HG02759 (cell line): ENCODE measurements at regions not wholly inside any gene's neighbourhood (a gene's known extent, or its start where the extent isn't known, plus 50 kb on each side); places are given as distances from the start of the nearest gene placed in this dataset.

Experiments
- ATAC-seq: cut with Tn5 transposase; IDR thresholded peaks from one replicate; pipeline ENCODE4 v1.9.1; 2021; ENCODE audit warnings: mild to moderate bottlenecking, moderate library complexity; ENCODE audit not compliant: unreplicated experiment

GRCh38 chr15:93299675-93300074 lies 210.7 kb upstream of the RGMA start:
- no peak for ATAC-seq

- no peak for ATAC-seq
Observed at GRCh38 chr15:93298901-93299300, 209.9 kb upstream of the RGMA start.

- peak; percentile 56 for ATAC-seq
Observed at GRCh38 chr15:93296759-93297500, 207.9 kb upstream of the RGMA start.

- no peak for ATAC-seq
Observed at GRCh38 chr15:93294896-93295295, 205.9 kb upstream of the RGMA start.

- ATAC-seq, result no peak
Observed at GRCh38 chr15:93294066-93294465, 205.1 kb upstream of the RGMA start.

- no peak for ATAC-seq
Observed at GRCh38 chr15:93291380-93291779, 202.4 kb upstream of the RGMA start.

- ATAC-seq, result no peak
Observed at GRCh38 chr15:93290618-93290946, 201.6 kb upstream of the RGMA start.

GRCh38 chr15:93289941-93290617 lies 201.1 kb upstream of the RGMA start:
- ATAC-seq, result no peak

GRCh38 chr15:93288728-93289294 lies 199.8 kb upstream of the RGMA start:
- ATAC-seq, result no peak

- ATAC-seq, result no peak
Observed at GRCh38 chr15:93286446-93286845, 197.4 kb upstream of the RGMA start.

GRCh38 chr15:93283854-93284253 lies 194.8 kb upstream of the RGMA start:
- ATAC-seq, result no peak

GRCh38 chr15:93282808-93283207 lies 193.8 kb upstream of the RGMA start:
- ATAC-seq, result no peak

- no peak for ATAC-seq
Observed at GRCh38 chr15:93278783-93279182, 189.8 kb upstream of the RGMA start.

- no peak for ATAC-seq
Observed at GRCh38 chr15:93278006-93278405, 189.0 kb upstream of the RGMA start.

- ATAC-seq, result no peak
Observed at GRCh38 chr15:93274257-93274656, 185.2 kb upstream of the RGMA start.

GRCh38 chr15:93271871-93272270 lies 182.9 kb upstream of the RGMA start:
- no peak for ATAC-seq

- ATAC-seq, result no peak
Observed at GRCh38 chr15:93270937-93271467, 182.0 kb upstream of the RGMA start.

- ATAC-seq, result no peak
Observed at GRCh38 chr15:93268066-93268465, 179.1 kb upstream of the RGMA start.

GRCh38 chr15:93266291-93266690 lies 177.3 kb upstream of the RGMA start:
- no peak for ATAC-seq

- ATAC-seq, result no peak
Observed at GRCh38 chr15:93265111-93265556, 176.1 kb upstream of the RGMA start.

- ATAC-seq, result no peak
Observed at GRCh38 chr15:93261845-93262244, 172.8 kb upstream of the RGMA start.

GRCh38 chr15:93257920-93258319 lies 168.9 kb upstream of the RGMA start:
- no peak for ATAC-seq
